Karpas-422 (cell line): ENCODE measurements at regions not wholly inside any gene's neighbourhood (a gene's known extent, or its start where the extent isn't known, plus 50 kb on each side); places are given as distances from the start of the nearest gene placed in this dataset.
"Not testable (repeated sequence)": the region's sequence is repeated elsewhere in the genome, so short reads cannot be mapped to it uniquely, and the experiment has no call there.

Experiments
- DNase-seq: peaks from one replicate; pipeline ENCODE4 v3.0.0-alpha.2; 2015
- H2AFZ ChIP-seq: fragments of 200-600 bp; sonication (generic); 2 replicates; pipeline ENCODE4 v1.6.1; 2014; ENCODE audit warnings: antibody characterized with exemption, low read length, mixed read lengths
- H3K27ac ChIP-seq: fragments of 200-600 bp; sonication (generic); 2 replicates; pipeline ENCODE4 v1.5.1; 2014; ENCODE audit warnings: mild to moderate bottlenecking, low read length, moderate library complexity
- H3K27me3 ChIP-seq: fragments of 200-600 bp; sonication (generic); 2 replicates; pipeline ENCODE4 v1.6.1; 2014; ENCODE audit warnings: low read length, mixed read lengths
- H3K36me3 ChIP-seq: fragments of 200-600 bp; sonication (generic); 2 replicates; pipeline ENCODE4 v1.6.1; 2014; ENCODE audit warnings: low read length, mixed read lengths; ENCODE audit not compliant: insufficient read depth
- H3K4me1 ChIP-seq: fragments of 200-600 bp; sonication (generic); 2 replicates; pipeline ENCODE4 v1.6.1; 2014; ENCODE audit warnings: mild to moderate bottlenecking, low read length, mixed read lengths
- H3K4me2 ChIP-seq: fragments of 200-600 bp; sonication (generic); 2 replicates; pipeline ENCODE4 v1.6.1; 2014; ENCODE audit warnings: low read length, low read depth, mild to moderate bottlenecking; ENCODE audit not compliant: poor library complexity, severe bottlenecking
- H3K4me3 ChIP-seq: fragments of 200-600 bp; sonication (generic); 2 replicates; pipeline ENCODE4 v1.5.1; 2014; ENCODE audit warnings: mild to moderate bottlenecking, antibody characterized with exemption, low read length, mixed read lengths
- H3K79me2 ChIP-seq: fragments of 200-600 bp; sonication (generic); 2 replicates; pipeline ENCODE4 v1.6.1; 2014; ENCODE audit warnings: mild to moderate bottlenecking, low read length, mixed read lengths
- H3K9ac ChIP-seq: fragments of 200-600 bp; sonication (generic); 2 replicates; pipeline ENCODE4 v1.6.0; 2014; ENCODE audit warnings: low read length
- H3K9me2 ChIP-seq: fragments of 200-600 bp; sonication (generic), shearing (Covaris generic); replicated peaks from 2 replicates; pipeline ENCODE4 v1.6.0; 2014; ENCODE audit warnings: mild to moderate bottlenecking, low read length, moderate library complexity; ENCODE audit not compliant: insufficient read depth
- H3K9me3 ChIP-seq: fragments of 300-700, 200-600 bp; sonication (generic); 2 replicates; pipeline ENCODE4 v1.6.1; 2014; ENCODE audit warnings: low read length, mixed read lengths
- H4K20me1 ChIP-seq: fragments of 200-600 bp; sonication (generic); 2 replicates; pipeline ENCODE4 v1.6.1; 2014; ENCODE audit warnings: mild to moderate bottlenecking, antibody characterized with exemption, low read length, low read depth; ENCODE audit not compliant: insufficient read depth

DNA sequence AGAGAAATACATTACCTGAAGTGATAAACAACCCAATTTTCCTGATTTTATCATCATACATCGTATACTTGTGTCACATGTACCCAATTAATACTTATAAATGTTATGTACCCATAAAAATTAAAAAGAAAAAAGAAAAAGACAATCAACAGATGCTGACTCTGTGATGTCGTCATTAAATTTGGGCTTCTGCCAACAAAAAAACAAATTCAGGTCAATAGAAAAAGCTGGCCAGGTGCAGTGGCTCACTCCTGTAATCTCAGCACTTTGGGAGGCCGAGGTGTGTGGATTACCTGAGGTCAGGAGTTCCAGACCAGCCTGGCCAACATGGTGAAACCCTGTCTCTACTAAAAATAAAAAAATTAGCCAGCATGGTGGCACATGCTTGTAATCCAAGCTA lies 174.4 kb downstream of the ZIC4 start:
- H2AFZ ChIP-seq, H3K9ac ChIP-seq, H3K79me2 ChIP-seq: not testable (repeated sequence)

DNA sequence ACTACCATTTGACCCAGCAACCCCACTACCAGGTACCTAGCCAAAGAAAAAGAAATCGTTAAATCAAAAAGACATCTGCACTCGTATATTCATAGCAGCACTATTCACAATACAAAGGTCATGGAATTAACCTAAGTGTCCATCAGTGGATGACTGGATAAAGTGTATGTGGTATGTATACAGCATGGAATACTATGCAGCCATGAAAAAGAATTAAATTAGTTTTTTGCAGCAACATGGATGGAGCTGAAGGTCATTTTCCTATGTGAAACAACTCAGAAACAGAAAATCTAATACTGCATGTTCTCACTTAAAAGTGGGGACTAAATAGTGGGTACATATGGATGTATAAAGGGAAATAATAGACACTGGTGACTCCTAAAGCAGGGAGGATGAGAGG lies 175.2 kb downstream of the ZIC4 start:
- H3K27ac ChIP-seq: no peak overlapping the region
- H4K20me1 ChIP-seq: no peaks in the 10 kb centered on the region
- H3K4me2 ChIP-seq: no peak overlapping the region
- no peaks in the 10 kb centered on the region for H3K27me3 ChIP-seq
- DNase-seq: no peak
- H3K9me3 ChIP-seq: peaks cover 16% of the 10 kb centered on the region; the same call in 1 of the 2 replicates
- H3K9me2 ChIP-seq: no peaks in the 10 kb centered on the region
- H3K9ac ChIP-seq: no peak overlapping the region
- no peak overlapping the region for H3K4me3 ChIP-seq
- no peak overlapping the region for H2AFZ ChIP-seq
- H3K79me2 ChIP-seq: no peaks in the 10 kb centered on the region
- no peaks in the 10 kb centered on the region for H3K36me3 ChIP-seq
- H3K4me1 ChIP-seq: no peaks in the 10 kb centered on the region

More for the DNA sequence above, 174.4 kb downstream of the ZIC4 start:
- H3K27ac ChIP-seq, H3K4me1 ChIP-seq, H3K4me2 ChIP-seq, H3K36me3 ChIP-seq, H4K20me1 ChIP-seq, H3K27me3 ChIP-seq, H3K4me3 ChIP-seq, DNase-seq, H3K9me2 ChIP-seq: not testable (repeated sequence)
- peaks cover 16% of the 10 kb centered on the region; the same call in 1 of the 2 replicates for H3K9me3 ChIP-seq

DNA sequence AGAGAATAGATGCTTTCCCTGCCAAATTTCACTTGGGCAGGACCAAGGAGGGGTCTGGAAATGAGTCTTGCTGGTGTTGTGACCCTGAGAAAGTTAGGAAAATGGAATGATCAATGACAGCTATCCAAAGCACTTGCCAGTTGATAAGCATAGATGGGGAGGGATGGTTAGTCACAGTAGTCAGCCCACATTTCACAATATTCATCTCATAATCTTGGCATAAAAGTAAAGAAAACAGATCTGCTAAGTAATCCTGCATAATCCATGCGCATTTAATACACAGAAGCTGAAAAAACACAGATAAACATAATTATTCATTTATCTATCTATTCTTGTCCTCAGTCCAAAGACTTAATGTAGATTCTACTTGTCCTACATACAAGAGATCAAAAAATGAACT lies 184.1 kb downstream of the ZIC4 start:
- Histone ChIP-seq H3K4me2 (no peak overlapping the region), H3K79me2 (no peaks in the 10 kb centered on the region), H3K9me2 (0 out of 2 replicates have a peak, but pooled peaks cover 2% of the 10 kb centered on the region), H3K27me3 (no peaks in the 10 kb centered on the region), H2AFZ (no peak overlapping the region), H3K9me3 (no peaks in the 10 kb centered on the region), H3K9ac (no peak overlapping the region), H3K27ac (no peak overlapping the region), H3K4me3 (no peak overlapping the region), H4K20me1 (no peaks in the 10 kb centered on the region), H3K4me1 (no peaks in the 10 kb centered on the region), H3K36me3 (no peaks in the 10 kb centered on the region)
- DNase-seq: no peak

DNA sequence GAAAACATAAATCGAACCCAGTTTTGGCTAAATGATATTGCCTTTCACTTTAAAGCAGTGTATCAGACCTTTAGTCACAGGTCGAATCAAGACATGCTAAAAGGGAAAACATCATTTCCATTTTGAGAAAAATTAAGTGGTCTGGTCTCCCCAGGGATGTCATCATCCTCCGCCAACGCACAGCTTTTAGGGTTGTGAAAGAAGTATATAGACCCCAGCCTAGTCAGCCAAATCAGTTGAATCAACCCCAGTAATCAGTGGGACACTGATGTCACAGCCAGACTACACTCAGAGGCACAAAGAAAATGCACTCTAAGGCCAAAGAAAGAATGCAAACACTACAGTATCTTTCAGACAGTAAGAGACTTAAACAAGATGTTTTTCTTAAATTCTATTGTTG lies 187.4 kb downstream of the ZIC4 start:
- no peak overlapping the region for H3K4me2 ChIP-seq

DNA sequence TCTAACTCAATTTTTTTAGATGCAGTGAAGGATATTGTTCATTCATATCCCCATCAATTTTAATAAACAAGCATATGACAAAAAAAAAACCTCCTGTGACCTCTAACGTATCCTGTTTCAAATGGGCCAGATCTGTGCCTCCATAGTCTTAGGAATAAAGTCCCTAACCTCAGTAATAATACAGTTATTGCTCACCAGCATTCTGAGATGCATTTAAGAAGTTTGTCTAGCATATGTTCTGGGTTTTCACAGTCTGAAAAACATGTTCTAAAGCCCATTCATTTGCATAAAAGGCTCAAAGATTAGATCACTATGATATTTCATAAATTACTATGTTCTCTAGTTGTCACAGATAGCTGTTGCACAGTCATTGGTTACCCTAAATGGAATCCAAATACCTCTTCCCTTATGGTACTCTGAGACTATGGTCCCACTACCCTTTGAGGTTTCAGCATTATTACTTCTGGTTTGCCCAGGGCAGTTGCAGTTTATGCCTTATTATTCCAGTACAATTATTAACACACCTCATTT lies 190.1 kb downstream of the ZIC4 start:
- Histone ChIP-seq H3K9me2 (0 out of 2 replicates have a peak, but pooled peaks cover 2% of the 10 kb centered on the region), H3K27ac (peak overlapping the region; percentile 46; the same call in 1 of the 2 replicates), H3K4me3 (no peak overlapping the region), H3K36me3 (no peaks in the 10 kb centered on the region), H3K79me2 (no peaks in the 10 kb centered on the region), H3K4me2 (no peak overlapping the region), H4K20me1 (no peaks in the 10 kb centered on the region), H3K4me1 (peaks cover 13% of the 10 kb centered on the region), H3K27me3 (no peaks in the 10 kb centered on the region), H2AFZ (no peak overlapping the region), H3K9me3 (peaks cover 5% of the 10 kb centered on the region; the same call in 1 of the 2 replicates), H3K9ac (no peak overlapping the region)
- DNase-seq: no peak

More for the DNA sequence above, 187.4 kb downstream of the ZIC4 start:
- no peak overlapping the region for H3K4me3 ChIP-seq
- H2AFZ ChIP-seq: no peak overlapping the region; the same call in 1 of the 2 replicates
- no peaks in the 10 kb centered on the region for H3K79me2 ChIP-seq
- H4K20me1 ChIP-seq: no peaks in the 10 kb centered on the region
- peaks cover 13% of the 10 kb centered on the region for H3K4me1 ChIP-seq
- no peaks in the 10 kb centered on the region for H3K36me3 ChIP-seq
- H3K27ac ChIP-seq: no peak overlapping the region
- no peak overlapping the region for H3K9ac ChIP-seq
- H3K9me3 ChIP-seq: 0 out of 2 replicates have a peak, but pooled peaks cover 2% of the 10 kb centered on the region
- no peaks in the 10 kb centered on the region for H3K27me3 ChIP-seq
- DNase-seq: no peak
- 0 out of 2 replicates have a peak, but pooled peaks cover 2% of the 10 kb centered on the region for H3K9me2 ChIP-seq

DNA sequence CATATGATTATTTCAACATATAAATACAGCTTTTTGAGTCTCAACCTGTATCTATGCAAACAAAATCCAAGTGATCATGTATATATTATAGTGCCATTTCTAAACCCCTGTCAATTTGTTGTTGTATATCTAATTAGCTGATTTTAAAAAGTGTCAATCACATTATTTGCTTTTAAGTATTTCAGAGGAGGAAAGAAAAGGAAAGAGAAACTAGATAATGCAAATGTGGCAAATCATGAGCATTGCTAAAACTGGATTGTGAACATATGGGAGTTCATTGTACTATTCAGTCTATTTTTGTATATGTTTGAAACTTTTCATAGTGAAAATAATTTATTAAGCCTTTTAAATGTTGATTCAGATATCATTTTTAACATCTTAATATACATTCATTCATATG lies 190.7 kb downstream of the ZIC4 start:
- Histone ChIP-seq H3K9me2 (0 out of 2 replicates have a peak, but pooled peaks cover 2% of the 10 kb centered on the region), H3K79me2 (no peaks in the 10 kb centered on the region), H3K9me3 (peaks cover 8% of the 10 kb centered on the region; the same call in 1 of the 2 replicates), H3K27ac (peak overlapping the region; percentile 46; the same call in 1 of the 2 replicates), H3K9ac (no peak overlapping the region), H3K36me3 (no peaks in the 10 kb centered on the region), H3K4me1 (peaks cover 13% of the 10 kb centered on the region), H2AFZ (no peak overlapping the region), H4K20me1 (no peaks in the 10 kb centered on the region), H3K4me2 (no peak overlapping the region), H3K4me3 (no peak overlapping the region), H3K27me3 (no peaks in the 10 kb centered on the region)
- peak; percentile 55 for DNase-seq

DNA sequence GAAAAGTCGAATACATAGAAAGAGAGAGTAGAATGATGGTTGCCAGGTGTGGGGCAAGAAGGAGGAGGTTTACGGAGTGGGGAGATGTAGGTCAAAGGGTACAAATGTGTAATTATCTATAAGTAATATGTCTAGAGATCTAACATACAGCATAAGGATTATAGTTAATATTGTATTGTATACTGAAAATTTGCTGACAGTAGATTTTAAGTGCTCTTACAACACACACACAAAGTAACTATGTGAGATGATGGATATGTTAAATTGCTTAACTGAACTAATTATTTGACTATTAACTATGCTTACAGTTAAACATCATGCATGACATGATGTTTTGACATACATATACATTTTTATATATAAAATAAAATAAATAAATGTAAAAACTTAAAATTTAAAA lies 192.7 kb downstream of the ZIC4 start:
- Histone ChIP-seq H3K9me3 (peaks cover 11% of the 10 kb centered on the region; the same call in 1 of the 2 replicates), H3K27me3 (no peaks in the 10 kb centered on the region), H3K36me3 (no peaks in the 10 kb centered on the region), H3K9me2 (no peaks in the 10 kb centered on the region), H3K79me2 (no peaks in the 10 kb centered on the region), H3K4me3 (no peak overlapping the region), H3K4me1 (peaks cover 13% of the 10 kb centered on the region), H3K4me2 (no peak overlapping the region), H3K9ac (no peak overlapping the region), H3K27ac (no peak overlapping the region), H4K20me1 (no peaks in the 10 kb centered on the region), H2AFZ (no peak overlapping the region)
- DNase-seq: no peak

DNA sequence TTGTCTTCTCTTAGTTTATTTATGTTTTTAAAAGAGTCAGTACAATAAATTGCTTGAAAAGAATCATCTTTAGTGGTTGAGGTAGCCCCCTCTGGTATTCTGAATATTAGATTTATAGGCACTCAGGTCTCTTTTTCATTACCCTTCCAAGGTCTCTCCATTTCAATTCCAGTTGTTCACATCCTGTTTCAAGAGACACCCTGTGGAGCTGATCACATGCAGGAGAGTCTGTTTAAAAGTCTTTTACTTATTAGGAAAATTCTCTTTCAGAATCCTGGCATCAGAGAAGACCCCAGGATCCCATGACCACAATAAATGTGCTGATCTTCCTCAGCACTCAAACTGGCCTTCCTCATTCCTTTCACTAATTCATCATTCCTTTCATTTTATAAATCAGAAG lies 195.7 kb downstream of the ZIC4 start:
- H3K9me2 ChIP-seq: no peaks in the 10 kb centered on the region
- no peaks in the 10 kb centered on the region for H3K36me3 ChIP-seq
- no peak overlapping the region for H2AFZ ChIP-seq
- no peak overlapping the region for H3K27ac ChIP-seq
- H4K20me1 ChIP-seq: no peaks in the 10 kb centered on the region
- DNase-seq: no peak
- no peaks in the 10 kb centered on the region for H3K79me2 ChIP-seq
- no peak overlapping the region for H3K9ac ChIP-seq
- H3K9me3 ChIP-seq: peaks cover 8% of the 10 kb centered on the region
- H3K27me3 ChIP-seq: no peaks in the 10 kb centered on the region
- peaks cover 5% of the 10 kb centered on the region; the same call in 1 of the 2 replicates for H3K4me1 ChIP-seq
- H3K4me2 ChIP-seq: no peak overlapping the region
- no peak overlapping the region for H3K4me3 ChIP-seq
